ENCODE measurements at regions not wholly inside any gene's neighbourhood (a gene's known extent, or its start where the extent isn't known, plus 50 kb on each side); places are given as distances from the start of the nearest gene placed in this dataset.

DNA sequence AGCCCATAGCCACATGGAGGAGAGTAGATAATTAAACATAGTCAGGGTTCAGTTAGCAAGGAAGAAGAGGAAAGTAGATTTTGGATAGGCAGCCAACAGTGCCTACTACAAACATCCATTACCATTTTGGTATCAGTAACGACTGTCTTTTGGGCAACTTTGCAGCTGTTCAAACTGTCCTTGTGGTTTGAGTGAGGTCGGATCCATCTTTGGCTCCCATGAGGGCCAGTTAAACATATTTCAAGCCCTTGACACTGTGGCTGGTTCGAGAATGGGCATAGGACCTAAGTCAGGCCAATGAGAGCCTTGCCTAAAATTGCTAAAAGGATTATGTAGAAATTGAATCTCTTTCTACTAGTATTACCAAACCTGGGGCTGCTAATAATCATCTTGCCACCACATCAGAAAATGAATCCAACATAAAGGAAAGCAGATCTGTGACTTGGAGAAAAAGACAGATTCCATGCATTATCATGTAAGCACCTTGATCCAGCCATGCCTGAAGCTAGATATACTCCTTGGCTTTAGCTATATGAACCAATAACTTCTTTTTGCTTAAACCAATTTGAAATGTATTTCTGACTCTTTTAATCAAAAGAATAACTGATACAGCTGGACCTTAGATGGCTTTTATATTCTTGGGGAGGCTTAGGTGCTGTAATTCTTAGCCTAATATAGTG is 75.0 kb upstream of the STAM2 start:
- TF ChIP-seq, protein P1, sequence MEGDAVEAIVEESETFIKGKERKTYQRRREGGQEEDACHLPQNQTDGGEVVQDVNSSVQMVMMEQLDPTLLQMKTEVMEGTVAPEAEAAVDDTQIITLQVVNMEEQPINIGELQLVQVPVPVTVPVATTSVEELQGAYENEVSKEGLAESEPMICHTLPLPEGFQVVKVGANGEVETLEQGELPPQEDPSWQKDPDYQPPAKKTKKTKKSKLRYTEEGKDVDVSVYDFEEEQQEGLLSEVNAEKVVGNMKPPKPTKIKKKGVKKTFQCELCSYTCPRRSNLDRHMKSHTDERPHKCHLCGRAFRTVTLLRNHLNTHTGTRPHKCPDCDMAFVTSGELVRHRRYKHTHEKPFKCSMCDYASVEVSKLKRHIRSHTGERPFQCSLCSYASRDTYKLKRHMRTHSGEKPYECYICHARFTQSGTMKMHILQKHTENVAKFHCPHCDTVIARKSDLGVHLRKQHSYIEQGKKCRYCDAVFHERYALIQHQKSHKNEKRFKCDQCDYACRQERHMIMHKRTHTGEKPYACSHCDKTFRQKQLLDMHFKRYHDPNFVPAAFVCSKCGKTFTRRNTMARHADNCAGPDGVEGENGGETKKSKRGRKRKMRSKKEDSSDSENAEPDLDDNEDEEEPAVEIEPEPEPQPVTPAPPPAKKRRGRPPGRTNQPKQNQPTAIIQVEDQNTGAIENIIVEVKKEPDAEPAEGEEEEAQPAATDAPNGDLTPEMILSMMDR (IDR thresholded peaks at IDR 0.05), result no peak
- no peak for TF ChIP-seq POLR2A (IDR thresholded peaks at IDR 0.05)
